ENCODE measurements at regions not wholly inside any gene's neighbourhood (a gene's known extent, or its start where the extent isn't known, plus 50 kb on each side); places are given as distances from the start of the nearest gene placed in this dataset.

- DNase-seq (ENCODE audit: extremely low read depth, insufficient read length) = no peak
- no peak overlapping the region for H3K4me3 ChIP-seq (replicated peaks; ENCODE audit: low read depth, low read length)
- H3K36me3 ChIP-seq (ENCODE audit: control insufficient read depth, insufficient read depth, low read length) = no peaks in the 10 kb centered on the region
- no peaks in the 10 kb centered on the region for H3K27me3 ChIP-seq (replicated peaks; ENCODE audit: control insufficient read depth, insufficient read depth, low read length)
- TF ChIP-seq, protein P1, sequence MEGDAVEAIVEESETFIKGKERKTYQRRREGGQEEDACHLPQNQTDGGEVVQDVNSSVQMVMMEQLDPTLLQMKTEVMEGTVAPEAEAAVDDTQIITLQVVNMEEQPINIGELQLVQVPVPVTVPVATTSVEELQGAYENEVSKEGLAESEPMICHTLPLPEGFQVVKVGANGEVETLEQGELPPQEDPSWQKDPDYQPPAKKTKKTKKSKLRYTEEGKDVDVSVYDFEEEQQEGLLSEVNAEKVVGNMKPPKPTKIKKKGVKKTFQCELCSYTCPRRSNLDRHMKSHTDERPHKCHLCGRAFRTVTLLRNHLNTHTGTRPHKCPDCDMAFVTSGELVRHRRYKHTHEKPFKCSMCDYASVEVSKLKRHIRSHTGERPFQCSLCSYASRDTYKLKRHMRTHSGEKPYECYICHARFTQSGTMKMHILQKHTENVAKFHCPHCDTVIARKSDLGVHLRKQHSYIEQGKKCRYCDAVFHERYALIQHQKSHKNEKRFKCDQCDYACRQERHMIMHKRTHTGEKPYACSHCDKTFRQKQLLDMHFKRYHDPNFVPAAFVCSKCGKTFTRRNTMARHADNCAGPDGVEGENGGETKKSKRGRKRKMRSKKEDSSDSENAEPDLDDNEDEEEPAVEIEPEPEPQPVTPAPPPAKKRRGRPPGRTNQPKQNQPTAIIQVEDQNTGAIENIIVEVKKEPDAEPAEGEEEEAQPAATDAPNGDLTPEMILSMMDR (IDR thresholded peaks at IDR 0.05; ENCODE audit: insufficient read depth, low read length, poor library complexity, severe bottlenecking) = no peak
Measured at GRCh38 chr4:182169987-182170386, 73.2 kb upstream of the TENM3 start.

GRCh38 chr4:182170417-182170935, 72.7 kb upstream of the TENM3 start:
- Histone ChIP-seq H3K4me3 (replicated peaks; ENCODE audit: low read depth, low read length) (no peak overlapping the region), H3K27me3 (replicated peaks; ENCODE audit: control insufficient read depth, insufficient read depth, low read length) (no peaks in the 10 kb centered on the region), H3K36me3 (ENCODE audit: control insufficient read depth, insufficient read depth, low read length) (no peaks in the 10 kb centered on the region)
- TF ChIP-seq, protein P1 (IDR thresholded peaks at IDR 0.05; ENCODE audit: insufficient read depth, low read length, poor library complexity, severe bottlenecking) = no peak
- DNase-seq (ENCODE audit: extremely low read depth, insufficient read length) = no peak

- no peak overlapping the region for H3K4me3 ChIP-seq (replicated peaks; ENCODE audit: low read depth, low read length)
- DNase-seq (ENCODE audit: extremely low read depth, insufficient read length) = no peak
- TF ChIP-seq, protein P1 (IDR thresholded peaks at IDR 0.05; ENCODE audit: insufficient read depth, low read length, poor library complexity, severe bottlenecking) = no peak
- H3K36me3 ChIP-seq (ENCODE audit: control insufficient read depth, insufficient read depth, low read length) = no peaks in the 10 kb centered on the region
- no peaks in the 10 kb centered on the region for H3K27me3 ChIP-seq (replicated peaks; ENCODE audit: control insufficient read depth, insufficient read depth, low read length)
Measured at GRCh38 chr4:182174979-182175378, 68.2 kb upstream of the TENM3 start.

DNA sequence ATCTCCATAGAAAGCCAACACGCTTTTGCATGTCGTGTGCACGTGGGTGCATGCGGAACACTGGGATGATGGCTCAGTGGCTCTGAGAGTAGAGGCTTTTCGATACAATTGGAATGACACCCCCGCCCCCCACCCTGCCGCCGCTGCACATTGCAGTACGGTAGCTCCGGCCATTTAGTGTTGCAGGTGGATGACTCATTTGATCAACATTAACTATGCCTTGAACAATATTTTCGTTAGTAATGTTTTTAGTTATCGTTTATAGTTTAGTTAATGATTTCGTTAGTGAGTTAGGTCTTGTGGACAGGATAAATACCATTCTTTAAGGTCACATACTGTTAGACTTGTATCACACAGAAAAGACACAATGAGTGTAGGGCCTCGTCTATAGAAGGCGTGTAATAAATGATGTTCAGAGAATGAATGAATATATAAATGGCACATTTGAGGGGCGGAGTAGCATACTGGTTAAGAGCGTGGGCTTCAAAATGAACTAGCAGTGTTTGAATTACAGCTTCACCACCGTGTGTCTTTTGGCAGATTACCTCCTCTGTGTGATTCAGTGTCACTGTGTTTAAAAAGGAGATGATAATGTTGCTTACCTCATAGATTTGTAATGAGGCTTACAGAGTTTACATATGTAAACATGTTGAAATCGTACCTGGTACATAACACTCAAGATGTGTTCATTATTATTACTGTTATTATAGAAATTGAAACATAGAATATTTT, 67.2 kb upstream of the TENM3 start:
- Histone ChIP-seq H3K36me3 (ENCODE audit: control insufficient read depth, insufficient read depth, low read length) (no peaks in the 10 kb centered on the region), H3K4me3 (replicated peaks; ENCODE audit: low read depth, low read length) (no peak overlapping the region), H3K27me3 (replicated peaks; ENCODE audit: control insufficient read depth, insufficient read depth, low read length) (no peaks in the 10 kb centered on the region)
- TF ChIP-seq, protein P1 (IDR thresholded peaks at IDR 0.05; ENCODE audit: insufficient read depth, low read length, poor library complexity, severe bottlenecking) = no peak
- DNase-seq (ENCODE audit: extremely low read depth, insufficient read length) = no peak

DNA sequence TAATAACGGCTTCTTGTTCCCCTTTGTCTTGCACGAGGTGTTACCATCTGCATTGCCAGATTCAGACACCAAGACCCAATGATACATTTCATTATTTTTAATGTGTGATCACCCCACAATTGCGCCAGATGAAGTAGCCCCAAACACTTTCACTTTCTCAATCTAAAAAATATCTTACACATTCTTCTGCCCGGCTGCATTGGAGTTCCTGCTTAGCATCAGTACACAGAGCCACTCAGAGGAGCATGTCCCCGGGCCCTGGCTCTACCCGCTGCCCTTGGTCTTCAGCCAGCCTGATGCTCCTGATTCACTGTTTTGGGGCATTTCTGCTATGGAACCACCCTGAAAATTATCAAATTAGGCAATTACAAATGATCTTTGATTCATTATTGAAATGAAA, 66.0 kb upstream of the TENM3 start:
- TF ChIP-seq, protein P1 (IDR thresholded peaks at IDR 0.05; ENCODE audit: insufficient read depth, low read length, poor library complexity, severe bottlenecking) = no peak
- DNase-seq (ENCODE audit: extremely low read depth, insufficient read length) = no peak
- Histone ChIP-seq H3K36me3 (ENCODE audit: control insufficient read depth, insufficient read depth, low read length) (no peaks in the 10 kb centered on the region), H3K27me3 (replicated peaks; ENCODE audit: control insufficient read depth, insufficient read depth, low read length) (no peaks in the 10 kb centered on the region), H3K4me3 (replicated peaks; ENCODE audit: low read depth, low read length) (no peak overlapping the region; the same call in 1 of the 2 replicates)
